GM13977 (cell line): ENCODE measurements at regions not wholly inside any gene's neighbourhood (a gene's known extent, or its start where the extent isn't known, plus 50 kb on each side); places are given as distances from the start of the nearest gene placed in this dataset.

Source experiments
- DNase-seq: peaks from one replicate; pipeline ENCODE4 v3.0.0; 2012; ENCODE audit warnings: low spot score
- CTCF ChIP-seq: IDR thresholded peaks from 2 replicates; pipeline ENCODE4 v1.5.1; 2012; ENCODE audit warnings: mild to moderate bottlenecking, control low read depth; ENCODE audit not compliant: insufficient read depth; ENCODE audit errors: extremely low read depth, missing control alignments
- in situ Hi-C: fragments of 300-500 bp; cut with MboI; formaldehyde crosslinking; loops from one replicate; pipeline ENCODE4 v1.12.0; 2022; ENCODE audit warnings: low sequenced_read_pairs, low pct_unique_long_range_greater_than_20kb, mixed read lengths, inconsistent platforms; ENCODE audit not compliant: unreplicated experiment

- in situ Hi-C loops: no loop called here
- DNase-seq: no peak
- no peak for TF ChIP-seq CTCF
Observed at GRCh38 chr7:35384761-35385700, 131.1 kb upstream of the TBX20 start.

GRCh38 chr7:35380739-35381224 lies 126.9 kb upstream of the TBX20 start:
- DNase-seq: no peak
- in situ Hi-C loops: no loop called here
- no peak for TF ChIP-seq CTCF

- DNase-seq: no peak
- in situ Hi-C loops: no loop called here
- no peak for TF ChIP-seq CTCF
Observed at GRCh38 chr7:35379481-35379880, 125.6 kb upstream of the TBX20 start.

- no peak for TF ChIP-seq CTCF
- DNase-seq: no peak
- in situ Hi-C loops: no loop called here
Observed at GRCh38 chr7:35375516-35375915, 121.6 kb upstream of the TBX20 start.

GRCh38 chr7:35374858-35375257 lies 121.0 kb upstream of the TBX20 start:
- in situ Hi-C loops: no loop called here
- TF ChIP-seq CTCF: no peak
- no peak for DNase-seq

GRCh38 chr7:35371221-35371620 lies 117.3 kb upstream of the TBX20 start:
- DNase-seq: no peak
- TF ChIP-seq CTCF: no peak
- in situ Hi-C loops: no loop called here
